GM21390 (cell line): ENCODE measurements at regions not wholly inside any gene's neighbourhood (a gene's known extent, or its start where the extent isn't known, plus 50 kb on each side); places are given as distances from the start of the nearest gene placed in this dataset.
A peak's percentile ranks its signal among the peaks of the same experiment; 100 is the strongest.

Experiments used
- ATAC-seq: cut with Tn5 transposase; IDR thresholded peaks from one replicate; pipeline ENCODE4 v1.9.1; 2021; ENCODE audit not compliant: unreplicated experiment

DNA sequence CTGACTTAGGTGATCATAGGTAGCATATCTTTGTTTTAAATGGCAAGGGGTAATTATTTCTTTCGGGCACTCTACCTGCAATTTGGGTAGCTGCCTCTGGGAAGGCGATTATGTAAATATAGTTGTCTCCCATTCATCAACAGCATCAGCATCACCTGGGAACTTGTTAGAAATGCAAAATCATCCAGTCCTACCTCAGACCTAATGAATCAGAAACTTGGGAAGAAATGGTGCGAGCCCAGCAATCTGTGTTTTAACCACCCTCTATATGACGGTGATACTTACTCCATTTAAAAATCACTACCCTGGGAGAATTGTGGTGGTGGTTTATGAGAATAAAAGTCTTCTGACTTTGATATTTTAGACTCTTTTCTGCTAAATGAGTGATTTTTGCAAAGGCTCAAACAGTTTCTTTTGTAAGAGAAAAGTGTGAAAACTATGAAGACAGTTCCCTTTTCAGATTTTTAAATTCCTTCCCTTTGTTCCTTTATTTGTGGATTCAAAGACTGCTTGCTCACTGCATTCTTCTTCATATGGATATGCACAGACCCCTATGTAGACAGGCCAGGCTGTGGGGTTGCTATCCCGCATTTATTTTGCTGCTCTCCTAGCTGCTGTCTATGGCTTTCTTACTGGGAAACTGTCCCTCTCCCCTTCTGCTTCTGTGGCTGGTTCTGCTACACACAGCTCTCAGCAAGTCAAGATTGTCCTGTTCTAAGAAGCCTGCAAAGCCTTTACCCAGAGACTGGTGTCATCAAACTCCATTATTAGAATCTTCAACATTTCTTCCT is 365.3 kb downstream of the RNF144B start:
- ATAC-seq: no peak

DNA sequence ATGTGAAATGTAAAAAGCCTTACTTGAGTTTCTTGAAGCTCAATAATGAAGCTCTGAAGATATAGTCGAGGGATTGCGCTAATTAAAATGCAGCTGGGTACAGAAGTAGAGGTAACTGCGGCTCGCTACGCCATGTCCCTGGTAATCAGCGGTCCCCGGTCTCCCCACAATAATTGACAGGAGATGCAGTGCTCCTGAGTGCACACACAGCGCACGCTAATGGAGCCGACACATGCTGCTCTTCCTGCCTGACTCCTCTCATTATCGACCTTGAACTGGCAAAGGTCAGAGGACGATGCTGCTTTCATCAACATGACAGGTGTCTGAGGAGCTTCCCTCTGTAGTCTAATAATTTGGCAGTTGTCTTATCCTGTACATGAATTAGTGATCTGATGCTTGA is 365.9 kb downstream of the RNF144B start:
- no peak for ATAC-seq

DNA sequence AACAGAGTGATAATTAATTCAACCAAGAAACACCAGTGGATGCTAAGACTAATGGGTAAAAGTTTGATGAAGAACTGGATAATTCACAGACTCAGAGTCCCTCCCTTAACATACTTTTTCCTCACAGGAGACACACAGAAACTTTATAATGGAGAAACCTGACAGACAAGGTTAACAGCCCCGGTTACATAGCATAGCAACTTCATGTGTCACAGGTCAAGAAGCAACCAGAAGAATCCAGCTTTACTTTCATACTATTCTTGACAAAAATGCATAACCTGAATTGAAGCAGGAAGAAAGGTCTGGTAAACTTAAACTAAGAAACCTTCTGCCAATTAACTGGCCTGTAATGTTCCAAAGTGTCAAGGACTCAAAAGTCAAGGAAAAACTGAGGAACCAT is 375.9 kb downstream of the RNF144B start:
- ATAC-seq: no peak

DNA sequence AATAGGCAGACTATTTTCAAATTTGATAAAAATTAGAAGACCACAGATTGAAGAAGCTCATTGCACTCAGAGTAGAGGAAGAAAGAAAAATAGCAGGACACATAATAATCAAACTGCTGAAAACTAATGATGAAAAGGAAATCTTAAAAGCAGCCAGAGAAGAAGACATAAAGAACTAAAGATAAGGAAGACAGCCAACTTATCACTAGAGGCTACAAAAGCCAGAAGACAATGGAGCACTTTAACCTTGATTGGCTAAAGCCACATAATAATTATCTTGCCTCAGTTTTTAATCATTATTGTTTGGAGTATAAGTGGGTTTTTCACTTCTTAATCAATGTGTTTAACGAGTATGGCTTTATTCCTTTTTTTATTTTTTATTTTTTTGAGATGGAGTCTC is 397.6 kb downstream of the RNF144B start:
- no peak for ATAC-seq

DNA sequence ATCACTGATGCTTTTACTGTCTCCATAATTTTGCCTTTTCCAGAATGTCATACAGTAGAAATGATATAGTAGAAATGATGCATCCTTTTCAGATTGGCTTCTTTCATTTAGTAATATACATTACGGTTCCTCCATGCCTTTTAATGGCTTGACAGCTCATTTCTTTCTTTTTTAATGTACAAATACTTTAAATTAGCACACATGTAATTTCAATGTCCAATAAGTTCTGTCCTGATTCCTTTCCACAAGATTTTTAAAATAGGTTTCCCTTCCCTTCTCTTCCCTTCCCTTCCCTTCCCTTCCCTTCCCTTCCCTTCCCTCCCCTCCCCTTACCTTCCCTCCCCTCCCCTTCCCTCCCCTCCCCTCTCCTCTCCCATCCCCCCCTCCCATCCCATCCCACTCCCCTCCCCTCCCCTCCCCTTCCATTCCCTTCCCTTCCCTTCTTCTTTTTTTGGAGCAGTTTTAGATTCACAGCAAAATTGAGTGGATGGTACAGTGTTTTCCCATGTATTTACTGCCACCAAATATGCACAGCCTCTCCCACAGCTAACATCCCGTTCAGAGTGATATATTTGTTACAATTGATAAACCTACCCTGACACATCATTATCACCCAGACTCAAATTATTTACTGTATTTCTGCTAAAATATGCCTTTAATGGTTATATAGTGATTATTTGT is 398.8 kb downstream of the RNF144B start:
- ATAC-seq: no peak

DNA sequence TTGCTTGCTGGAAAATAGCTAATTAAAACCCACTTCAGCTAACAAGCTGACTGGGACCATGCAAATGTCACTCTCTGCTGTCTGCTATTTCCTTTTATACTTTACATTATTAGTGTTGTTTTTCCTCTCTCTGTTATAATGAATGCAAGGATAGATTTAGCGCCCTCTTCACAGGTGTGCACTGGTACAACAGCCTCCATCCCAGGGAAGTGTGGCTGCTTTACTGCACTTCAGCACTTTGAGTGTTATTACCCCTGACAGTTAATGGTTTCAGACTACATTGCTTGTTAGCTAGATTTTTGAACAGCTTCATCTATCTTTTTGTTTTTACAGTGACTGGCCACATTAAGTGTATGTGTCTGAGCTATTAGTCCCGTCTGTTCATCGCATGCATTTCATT is 405.7 kb downstream of the RNF144B start:
- ATAC-seq: no peak

DNA sequence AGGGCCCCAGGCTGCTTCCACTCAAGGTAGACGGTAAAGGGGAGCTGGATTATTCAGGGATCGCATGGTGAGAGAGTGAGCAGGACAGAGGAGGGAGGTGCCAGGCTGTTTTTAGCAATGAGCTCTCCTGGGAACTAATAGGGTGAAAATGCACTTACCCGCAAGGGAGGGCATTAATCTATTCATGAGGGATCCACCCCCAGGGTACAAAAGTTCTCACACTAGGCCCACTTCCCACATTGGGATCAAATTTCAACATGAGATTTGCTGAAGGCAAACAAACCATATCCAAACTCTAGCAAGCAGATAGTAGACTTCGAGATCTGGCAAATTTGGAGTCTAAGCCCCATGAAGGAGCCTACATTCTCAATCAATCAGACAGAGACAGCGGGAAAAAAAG is 408.6 kb downstream of the RNF144B start:
- ATAC-seq: no peak

DNA sequence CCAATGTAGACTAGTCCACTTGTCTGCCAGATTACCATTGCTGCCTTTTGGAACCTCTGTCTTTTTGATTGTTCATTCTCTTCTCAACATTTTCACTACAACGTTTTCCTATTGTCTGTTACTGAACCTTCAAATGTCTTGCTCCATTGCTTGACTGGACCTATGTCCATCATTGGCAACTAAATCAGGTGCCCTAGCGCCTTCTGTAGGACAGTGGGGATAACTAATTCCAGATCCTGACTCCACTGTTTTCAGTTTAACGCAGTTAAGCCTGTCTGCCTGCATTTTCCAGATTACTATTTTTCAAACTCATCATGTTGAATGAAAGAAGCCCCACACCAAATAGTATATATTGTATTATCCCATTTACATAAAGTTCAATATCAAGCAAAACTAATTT is 433.6 kb downstream of the RNF144B start:
- ATAC-seq: no peak

DNA sequence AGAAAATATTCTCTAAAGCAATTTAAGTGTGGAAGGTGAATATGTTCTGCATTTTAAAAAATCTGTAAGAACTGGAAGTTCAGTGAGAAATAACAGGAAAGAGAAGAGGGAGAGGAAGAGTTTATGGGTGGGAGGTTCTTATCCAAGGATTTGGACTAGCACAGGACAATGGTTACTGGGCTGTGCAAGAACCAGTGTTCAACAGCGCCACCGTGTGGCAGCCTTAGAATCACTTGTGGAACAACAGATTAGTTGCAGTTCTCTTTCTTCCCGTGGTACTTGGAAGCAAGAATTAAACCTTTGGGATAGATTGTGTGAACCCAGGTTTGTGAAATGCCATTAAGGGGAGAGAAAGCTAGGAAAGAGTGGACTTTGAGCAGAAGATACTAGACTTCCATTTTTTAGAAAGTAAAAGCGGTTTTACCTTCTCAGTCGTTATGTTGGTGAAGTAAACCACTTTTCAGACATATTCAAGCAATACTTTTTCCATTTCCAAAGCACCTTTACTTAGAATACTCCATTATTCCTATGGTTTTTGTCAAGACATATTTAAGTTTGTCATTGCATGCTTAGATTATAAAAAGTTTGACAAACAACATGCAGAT is 436.7 kb downstream of the RNF144B start:
- ATAC-seq: peak; percentile 48

DNA sequence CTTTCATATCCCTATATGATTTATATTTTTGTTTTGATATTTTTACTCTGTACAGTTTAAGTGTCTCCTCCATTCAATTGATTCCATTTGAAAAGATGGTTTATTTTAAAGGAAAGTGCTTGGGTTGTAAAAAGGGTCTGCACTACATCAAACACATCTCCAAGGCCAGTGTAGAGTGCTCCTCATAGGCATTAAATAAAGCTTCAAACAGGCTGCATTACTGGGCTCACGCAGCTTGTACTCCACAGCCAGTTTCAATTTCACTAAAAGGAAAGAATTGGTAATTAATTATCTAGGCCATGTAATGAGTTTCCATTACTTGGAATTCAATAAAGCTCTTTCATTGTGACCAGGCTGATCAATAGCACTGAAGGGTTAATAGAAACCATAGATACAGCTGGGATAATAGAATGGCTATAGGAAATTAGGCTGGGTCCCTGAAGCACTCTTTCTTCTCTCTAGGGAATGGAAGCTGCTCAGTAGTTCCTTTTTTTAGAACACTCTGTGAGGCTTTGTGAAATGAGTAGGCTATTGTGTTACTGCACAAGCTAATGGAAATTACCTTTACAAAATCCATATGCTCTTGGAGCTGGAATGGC is 442.2 kb downstream of the RNF144B start:
- no peak for ATAC-seq

DNA sequence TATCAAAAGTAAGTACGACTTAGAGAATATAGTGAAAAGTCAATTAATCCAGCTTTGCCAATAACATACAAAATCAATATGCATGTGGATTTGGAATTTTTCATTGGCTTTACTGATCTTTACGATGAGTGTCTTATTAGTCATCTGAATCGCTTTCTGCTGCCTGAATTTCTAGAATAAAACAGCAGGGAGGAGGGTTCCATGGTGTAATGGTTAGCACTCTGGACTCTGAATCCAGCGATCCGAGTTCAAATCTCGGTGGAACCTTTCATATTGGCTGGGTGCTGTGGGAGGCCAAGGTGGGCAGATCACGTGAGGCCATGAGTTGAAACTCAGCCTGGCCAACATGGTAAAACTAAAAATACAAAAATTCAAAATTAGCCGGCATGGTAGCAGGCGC is 448.8 kb downstream of the RNF144B start:
- no peak for ATAC-seq

DNA sequence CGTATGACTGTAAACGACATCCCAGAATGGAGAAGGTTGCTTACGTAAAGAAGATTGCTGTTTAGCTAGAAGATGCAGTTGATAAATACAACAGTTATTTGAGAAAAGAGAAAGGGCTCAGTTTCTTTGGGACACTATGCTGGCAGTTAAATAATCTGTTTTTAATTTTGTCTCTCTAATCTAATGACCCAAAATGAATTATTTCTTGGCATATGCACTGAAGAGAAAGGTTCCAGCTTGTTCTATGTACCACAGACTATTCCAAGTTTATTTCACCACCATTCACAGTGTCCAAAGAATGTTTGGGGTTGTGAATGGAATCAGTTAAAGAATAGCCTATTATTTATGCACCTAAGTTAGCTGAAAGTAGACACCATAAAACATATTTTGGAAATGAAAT is 449.9 kb downstream of the RNF144B start:
- ATAC-seq: no peak

DNA sequence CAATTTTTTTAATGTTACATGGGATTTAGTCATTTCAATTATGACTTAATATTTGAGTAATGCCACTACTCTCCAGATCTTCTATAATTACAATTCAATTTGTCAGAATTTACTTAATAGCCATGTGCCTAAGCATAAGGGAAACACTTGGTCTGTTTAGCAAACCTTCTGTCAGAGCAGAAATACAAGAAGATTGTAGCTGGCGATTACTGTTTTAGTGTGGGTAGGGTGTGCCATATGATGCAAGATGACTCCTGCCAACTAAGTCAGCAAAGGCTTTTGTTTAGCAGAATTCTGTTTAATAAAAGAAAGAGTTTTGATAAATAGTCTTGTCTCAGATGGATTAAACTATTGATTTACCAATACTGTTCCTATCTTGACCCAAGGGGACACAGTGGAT is 455.4 kb downstream of the RNF144B start:
- ATAC-seq: no peak

DNA sequence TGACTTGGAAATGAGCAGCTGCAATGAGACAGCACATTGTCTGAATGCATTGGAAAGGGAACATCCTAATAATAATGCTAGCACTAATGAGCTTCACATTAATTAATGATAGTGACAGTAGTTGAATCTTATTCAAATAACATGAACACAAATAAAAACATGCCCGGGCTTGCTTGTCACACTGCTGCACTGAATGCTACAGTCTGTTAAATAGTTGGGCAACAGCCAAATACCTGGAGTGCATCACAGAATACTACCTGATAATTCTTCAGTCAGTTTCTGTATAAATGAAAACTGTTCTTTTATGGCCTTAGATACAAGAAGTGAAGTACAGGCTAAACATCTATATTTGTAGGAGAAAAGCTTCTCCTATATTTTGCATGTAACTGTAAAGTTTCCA is 458.7 kb downstream of the RNF144B start:
- ATAC-seq: no peak

DNA sequence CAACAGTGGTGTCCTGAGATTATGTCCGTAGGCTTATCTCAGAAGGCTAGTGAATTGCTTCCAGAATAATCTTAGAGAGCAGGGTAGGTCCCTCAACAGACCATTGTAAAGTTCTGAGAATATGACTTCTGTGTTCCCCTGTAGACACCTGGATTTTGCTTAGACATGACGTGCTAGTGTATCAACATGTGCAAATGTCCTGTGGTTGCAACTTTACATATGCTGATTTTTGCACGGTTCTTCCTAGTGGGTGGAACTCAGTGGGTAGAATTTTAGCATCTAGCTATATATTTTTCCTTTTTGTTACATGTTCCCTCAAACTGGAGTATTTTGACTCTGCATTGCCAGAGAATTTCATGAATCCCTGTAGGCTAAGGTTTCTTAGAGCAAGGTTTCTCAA is 459.2 kb downstream of the RNF144B start:
- ATAC-seq: no peak

DNA sequence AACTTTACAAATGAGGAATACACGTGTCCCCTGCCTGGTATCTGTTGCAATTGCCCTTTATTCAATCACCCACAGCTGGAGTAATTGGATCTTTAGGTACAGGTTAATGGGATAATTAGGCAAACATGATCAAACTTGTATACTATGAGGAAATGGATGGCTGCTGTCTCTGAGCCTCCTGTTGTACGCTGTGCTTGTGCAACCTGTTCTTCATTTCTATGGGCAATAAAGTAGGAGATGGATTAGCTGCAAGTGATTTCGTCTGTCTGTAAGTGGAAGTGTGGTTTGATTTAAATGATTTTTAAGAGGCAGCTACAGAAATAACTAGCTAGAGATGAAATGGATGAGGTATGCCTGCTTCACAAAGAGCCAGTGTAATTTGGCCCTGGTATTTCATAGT is 474.1 kb downstream of the RNF144B start:
- ATAC-seq: no peak

DNA sequence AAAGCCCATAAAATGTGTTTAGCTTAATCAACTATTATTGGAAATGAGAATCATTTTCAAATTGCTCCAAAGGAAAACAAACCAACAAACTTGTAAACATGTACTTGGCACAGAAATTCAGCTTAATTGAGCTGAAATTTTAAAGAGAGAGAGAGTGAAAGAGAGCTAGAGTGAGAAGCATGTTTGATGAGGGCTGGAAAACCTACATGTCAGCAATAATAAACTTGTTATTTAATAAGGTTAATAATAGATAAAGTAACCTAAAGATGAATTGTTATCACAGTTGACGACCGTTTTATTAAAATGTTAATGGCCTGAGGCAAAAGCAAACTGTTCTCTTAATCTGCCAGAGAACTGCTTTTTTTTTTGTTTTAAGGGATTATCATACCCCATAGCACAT is 496.1 kb downstream of the RNF144B start:
- ATAC-seq: no peak

DNA sequence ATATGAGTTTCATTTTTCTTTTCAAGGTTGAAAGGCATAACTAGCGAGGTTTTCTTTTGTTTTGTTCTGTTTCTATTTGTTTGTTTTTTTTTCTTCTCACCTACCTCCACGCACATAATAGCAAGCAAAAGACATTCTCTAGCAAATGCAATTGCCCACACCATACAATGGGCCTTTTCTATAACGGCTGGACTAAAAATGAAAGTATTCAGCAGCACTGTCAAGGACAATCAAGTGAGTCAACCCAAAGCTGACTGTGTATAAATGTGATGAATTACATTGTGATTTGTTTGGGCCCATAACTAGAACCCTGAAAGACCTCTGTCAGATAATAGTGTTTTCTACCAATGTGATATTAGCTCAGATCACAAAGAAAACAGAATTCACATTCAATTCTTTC is 496.7 kb downstream of the RNF144B start:
- ATAC-seq: no peak

DNA sequence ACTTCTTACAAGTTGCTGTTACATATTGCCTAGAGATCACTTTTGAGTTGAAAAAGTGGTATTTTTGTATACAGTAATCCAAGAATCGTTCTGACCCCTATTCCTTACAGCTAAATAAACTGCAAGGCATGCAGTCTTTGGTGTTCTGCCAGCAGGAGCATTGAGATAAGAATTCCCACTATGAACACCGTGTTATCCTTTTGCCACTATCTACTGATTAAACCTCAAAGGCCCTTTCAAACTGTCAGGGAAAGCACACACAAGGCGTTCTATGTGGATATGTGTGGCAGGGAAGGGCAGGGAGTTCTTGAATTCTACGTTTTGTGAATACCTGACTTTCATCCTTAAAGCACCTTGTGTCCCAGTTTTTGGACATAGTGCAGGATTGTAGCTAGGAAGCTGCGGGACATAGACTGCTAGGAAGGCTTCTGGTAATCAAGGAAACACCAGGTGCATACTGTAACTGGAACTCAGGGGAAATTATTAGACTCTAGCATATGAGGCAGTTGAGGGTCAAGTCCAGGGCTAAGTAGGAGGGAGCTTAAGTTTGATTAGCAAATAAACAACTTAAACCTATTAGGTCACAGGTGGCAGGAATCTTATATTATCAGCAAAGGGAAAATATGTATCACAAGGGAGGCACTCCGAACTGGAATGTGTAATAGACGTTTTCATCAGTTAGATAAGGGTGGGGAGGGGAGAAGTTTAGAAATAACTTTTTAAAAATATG is 506.6 kb downstream of the RNF144B start:
- ATAC-seq: no peak

DNA sequence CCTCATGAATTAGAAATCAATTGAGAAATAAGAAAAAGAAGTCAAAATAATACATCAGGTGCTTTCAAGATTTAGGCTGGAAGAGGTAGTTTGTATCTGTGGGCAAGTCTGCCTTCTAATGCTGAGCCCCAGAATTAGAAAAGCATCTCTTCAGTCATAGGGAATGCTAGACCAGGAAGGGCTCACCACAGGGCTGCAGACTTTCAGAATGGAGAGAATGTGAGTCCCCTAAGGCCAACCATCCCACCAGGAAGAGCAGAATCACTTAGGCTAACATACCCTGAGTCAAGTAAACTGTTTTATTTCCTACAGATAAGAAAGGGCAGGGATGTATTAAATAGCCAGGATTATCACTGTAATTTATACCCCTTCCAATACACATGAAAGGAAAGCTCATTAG is 510.2 kb downstream of the RNF144B start:
- ATAC-seq: no peak

DNA sequence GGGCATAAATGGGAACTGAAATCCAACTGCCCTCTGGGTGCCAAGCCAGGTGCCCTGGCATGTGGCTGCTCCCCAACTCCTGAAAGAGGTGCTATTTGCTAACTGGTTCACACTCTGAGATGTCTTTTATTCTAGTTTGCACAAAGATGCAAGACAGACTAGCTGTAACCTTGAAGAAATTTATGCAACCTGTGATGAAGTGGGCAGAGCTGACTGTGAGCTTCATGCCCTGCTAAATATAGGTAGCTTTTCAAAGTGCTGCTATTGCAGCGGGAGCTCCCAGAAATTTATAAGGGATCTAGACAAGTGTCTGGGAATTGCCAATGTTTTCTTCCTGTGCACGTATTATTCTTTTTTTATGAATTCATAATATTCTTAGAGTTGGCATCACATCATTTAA is 517.5 kb downstream of the RNF144B start:
- ATAC-seq: no peak
